Ishikawa (cell line): ENCODE measurements at regions not wholly inside any gene's neighbourhood (a gene's known extent, or its start where the extent isn't known, plus 50 kb on each side); places are given as distances from the start of the nearest gene placed in this dataset.

Source experiments
- EP300 ChIP-seq: IDR thresholded peaks from 2 replicates; pipeline ENCODE4 v1.6.1; 2012; ENCODE audit warnings: borderline replicate concordance
- MAX ChIP-seq: IDR thresholded peaks from 2 replicates; pipeline ENCODE4 v1.6.1; 2012
- RAD21 ChIP-seq: IDR thresholded peaks from 2 replicates; pipeline ENCODE4 v1.6.1; 2012; ENCODE audit warnings: low read depth
- REST ChIP-seq: IDR thresholded peaks from 2 replicates; pipeline ENCODE4 v1.6.1; 2012; ENCODE audit warnings: low read depth, mild to moderate bottlenecking
- TEAD4 ChIP-seq: IDR thresholded peaks from 2 replicates; pipeline ENCODE4 v1.6.1; 2012
- USF1 ChIP-seq: IDR thresholded peaks from 2 replicates; pipeline ENCODE4 v1.6.1; 2012
- YY1 ChIP-seq: IDR thresholded peaks from 2 replicates; pipeline ENCODE4 v1.6.1; 2012; ENCODE audit warnings: low read depth

GRCh38 chr16:14341324-14342225 is 270.5 kb downstream of the MRTFB start:
- TF ChIP-seq RAD21 (no peak), USF1 (no peak), EP300 (no peak), REST (no peak), YY1 (no peak), TEAD4 (no peak), MAX (no peak)
